DMS153 (cell line): ENCODE measurements at regions not wholly inside any gene's neighbourhood (a gene's known extent, or its start where the extent isn't known, plus 50 kb on each side); places are given as distances from the start of the nearest gene placed in this dataset.
"Not testable (repeated sequence)": the region's sequence is repeated elsewhere in the genome, so short reads cannot be mapped to it uniquely, and the experiment has no call there.

ENCODE experiments used
- DNase-seq: peaks from one replicate; lab custom pipeline; 2025; lab: John Stamatoyannopoulos, UW

DNA sequence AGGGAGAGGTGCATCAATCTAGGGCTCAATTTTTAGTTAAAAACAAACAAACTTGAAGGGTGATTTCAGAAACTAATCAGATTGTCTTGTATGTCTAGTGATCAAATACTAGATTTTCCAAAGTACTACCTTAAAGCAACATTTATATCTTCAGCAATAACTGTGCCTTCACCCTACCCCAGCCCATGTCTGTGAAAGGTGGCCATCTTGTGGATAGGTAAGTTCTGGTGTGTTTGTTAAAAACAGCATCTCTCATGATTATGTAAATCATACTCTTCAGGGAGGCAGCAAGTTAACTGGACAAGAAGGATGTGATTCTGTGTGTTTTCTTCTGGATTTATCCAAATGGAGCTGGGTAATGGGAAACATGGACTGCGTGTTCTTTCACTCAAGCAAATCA, 81.4 kb upstream of the ACSL1 start:
- DNase-seq: no peak

DNA sequence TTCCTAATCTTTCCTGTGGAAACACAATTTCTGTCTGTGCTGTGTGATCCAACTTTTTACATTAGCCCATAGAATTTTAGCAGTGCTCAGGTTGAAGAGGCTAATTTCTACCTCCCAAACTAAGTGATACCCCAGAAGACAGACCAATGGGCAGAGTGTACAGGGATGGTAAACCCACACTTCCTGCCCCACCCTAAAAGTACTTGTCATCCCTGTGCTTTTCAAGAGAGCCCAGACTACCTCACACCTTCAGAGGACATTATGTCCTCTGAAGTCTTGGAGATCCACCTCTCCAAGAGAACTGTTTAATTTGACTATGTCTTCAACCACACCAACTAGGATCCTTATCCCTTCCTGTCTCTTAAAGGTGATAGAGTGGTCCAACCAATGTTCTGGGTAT, 82.0 kb upstream of the ACSL1 start:
- DNase-seq: no peak

DNA sequence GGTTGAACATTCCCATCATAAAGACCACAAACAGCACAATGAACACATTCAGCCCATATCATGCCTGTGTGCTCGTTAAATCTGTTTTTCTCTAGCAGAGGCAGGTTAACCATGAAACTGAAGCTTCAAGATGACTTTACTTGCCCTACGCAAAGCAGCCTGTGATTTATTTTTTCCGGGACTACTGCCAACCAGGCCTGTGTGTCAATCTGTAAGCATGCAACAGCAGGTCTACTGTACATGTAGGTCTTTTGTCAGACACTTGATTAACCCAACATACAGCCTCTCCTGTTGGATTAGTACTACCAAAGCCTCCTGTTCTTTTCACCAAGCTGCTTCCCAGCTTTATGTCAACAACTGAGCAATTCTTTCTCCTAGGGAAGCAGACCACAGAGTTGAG, 85.5 kb upstream of the ACSL1 start:
- peak; percentile 98 for DNase-seq

DNA sequence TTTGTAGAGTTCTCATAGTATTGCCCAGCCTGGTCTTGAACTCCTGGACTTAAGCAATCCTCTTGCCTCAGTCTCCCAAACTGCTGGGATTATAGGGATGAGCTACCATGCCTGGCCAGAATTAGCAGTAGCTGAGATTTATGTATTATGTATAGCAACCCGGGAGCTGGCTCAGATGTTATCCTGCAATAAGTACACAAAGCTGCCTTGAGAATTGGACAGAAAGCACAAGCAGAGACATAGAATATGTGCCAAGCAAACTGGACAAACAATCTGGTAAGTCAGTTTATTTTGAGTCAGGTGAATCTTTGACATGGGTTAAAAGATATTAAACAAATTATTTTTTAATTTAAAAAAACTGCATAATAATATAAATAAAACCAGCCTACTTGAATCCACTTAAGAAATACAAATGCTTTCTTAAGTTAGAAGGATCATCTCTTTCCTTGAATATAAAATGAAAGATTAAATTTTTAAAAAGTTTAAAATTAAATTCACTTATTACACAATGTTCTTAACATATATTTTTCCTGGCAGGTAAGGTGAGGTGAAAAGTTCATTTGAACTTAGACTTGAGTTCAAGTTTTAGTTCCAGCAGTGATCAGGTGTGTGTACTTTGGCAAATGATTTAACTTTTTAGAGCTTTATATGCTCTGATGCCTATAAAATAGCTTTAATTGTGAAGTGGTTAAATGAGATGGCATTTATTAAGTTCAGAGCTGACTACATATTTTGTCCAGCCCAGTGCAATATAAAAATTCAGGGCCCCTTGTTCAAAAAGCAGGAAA, 87.8 kb upstream of the ACSL1 start:
- DNase-seq: no peak

DNA sequence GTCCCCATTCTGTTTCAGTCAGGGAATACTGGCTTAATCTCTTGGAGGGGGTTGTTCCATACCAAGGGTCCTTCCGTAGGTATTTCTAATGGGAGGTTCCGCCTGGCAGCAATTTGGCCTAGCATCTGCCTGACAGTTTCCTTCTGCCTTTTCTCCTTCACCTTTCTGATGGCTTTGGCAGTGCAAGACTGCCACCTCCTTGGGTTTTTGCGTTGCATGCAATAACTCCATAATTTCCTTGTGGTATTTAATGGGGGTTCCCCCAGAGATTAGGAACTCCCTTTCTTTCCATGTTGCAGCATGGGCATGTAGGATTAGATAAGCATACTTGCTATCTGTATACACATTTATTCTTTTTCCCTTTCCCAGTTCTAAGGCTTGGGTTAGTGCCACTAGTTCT, 93.0 kb upstream of the ACSL1 start:
- DNase-seq: not testable (repeated sequence)

DNA sequence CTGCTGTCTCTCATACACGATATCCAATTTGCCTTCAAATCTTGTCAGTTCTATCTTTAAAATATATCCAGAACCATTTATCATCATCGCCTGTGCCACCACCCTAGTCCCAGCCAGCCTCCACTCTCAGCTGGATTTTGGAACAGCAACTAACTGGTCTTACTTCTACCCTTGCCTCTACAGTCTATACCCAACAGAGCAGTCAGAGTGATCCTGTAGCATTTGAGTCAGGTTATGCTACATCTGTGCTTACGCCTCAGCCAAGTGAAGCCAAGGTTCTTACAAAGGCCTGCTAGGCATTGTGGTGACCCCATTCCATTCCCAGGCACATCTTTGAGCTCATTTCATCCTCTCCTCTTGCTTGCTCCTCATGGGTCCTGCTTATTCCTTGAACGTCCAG, 95.7 kb upstream of the ACSL1 start:
- no peak for DNase-seq

DNA sequence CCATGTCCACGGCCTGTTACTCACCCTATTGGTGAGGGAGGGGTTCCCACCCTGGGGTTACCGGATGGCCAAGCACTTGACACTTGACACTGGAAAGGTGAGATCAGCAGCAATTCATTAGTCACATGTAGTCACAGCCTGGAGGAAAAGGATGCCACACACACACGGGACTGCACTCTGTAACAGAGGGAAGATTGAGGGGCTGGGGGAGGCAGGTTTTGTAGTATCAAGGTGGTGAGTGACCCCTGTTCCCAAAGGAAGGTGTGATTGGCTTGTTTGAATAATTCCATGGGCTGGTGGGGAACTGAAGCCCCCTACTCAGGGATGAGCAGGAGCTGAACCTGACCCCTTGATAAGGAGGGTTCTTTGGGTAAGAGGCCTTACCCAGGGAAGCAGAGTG, 96.0 kb upstream of the HELT start:
- DNase-seq: no peak

DNA sequence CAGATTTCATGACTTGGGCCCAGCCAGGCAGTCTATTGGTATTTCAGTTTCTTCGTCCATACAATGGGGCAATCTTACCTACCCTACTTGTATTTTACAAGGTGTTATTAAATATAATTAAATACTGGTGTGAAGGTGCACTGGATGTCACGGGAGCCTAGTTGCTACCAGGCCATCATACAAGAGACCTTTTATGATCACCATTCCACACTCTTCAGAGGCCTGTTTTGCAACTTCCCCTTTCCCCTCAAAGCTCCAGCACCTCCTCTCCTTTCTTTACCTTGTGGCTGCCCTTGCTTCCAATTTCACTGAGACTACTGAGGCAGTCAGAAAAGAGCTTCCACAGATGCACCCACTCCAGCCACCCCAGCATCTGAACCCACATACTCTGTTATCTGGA, 93.8 kb upstream of the HELT start:
- DNase-seq: no peak

DNA sequence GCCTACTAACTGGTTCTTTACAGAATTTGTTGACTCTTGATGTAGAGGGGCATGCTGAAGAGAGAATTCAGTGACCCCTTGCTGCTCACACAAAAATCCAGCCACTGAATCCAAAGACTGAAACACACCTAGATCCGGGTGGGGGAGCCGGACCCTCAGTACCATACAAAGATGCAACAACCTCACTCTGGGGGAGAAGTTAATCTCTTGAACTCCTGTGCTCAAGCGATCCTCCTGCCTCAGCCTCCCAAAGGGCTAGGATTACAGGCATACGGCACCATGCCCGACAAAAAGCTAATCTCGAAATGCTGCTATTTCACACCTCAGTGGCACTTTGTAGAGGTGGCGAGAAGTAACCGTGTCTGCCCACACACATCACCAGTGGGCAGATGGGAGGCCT, 88.8 kb upstream of the HELT start:
- no peak for DNase-seq

DNA sequence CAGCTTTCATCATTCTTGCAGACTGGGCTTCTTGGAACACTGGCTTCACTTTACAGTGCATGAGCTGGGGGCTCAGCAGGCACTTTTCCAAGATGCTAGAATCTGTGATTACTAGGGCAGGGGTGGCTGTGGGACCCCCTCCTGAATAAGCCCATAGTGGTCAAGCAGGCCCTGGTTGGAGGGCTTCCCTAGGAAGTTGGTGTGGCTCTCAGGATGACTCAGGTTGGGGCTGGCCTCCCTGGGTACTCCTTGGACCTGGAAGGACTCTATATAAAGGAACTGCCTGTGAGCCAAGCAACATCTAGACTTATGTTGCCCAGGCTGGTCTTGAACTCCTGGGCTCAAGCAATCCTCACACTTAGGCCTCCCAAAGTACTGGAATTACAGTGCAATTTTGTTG, 88.3 kb upstream of the HELT start:
- DNase-seq: no peak

DNA sequence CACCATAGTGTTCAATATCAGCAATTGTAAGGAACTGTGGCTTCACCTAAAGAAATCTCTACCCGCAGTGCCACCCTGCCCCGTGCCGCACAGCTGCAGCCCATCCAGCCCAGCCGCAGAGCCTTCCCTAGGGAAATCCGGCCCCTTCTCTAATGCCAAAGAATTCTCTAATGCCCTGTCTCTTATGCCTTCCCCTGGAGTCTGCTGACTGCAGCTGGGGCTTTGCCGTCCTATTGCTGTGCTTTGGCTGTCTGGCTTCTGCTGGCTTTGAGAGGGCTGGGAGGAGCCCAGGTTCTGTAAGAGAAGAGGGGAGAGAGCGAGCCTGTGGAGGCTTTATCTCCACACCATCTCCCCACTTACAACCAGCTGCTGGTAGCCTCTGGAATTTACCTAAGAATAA, 85.9 kb upstream of the HELT start:
- DNase-seq: no peak

DNA sequence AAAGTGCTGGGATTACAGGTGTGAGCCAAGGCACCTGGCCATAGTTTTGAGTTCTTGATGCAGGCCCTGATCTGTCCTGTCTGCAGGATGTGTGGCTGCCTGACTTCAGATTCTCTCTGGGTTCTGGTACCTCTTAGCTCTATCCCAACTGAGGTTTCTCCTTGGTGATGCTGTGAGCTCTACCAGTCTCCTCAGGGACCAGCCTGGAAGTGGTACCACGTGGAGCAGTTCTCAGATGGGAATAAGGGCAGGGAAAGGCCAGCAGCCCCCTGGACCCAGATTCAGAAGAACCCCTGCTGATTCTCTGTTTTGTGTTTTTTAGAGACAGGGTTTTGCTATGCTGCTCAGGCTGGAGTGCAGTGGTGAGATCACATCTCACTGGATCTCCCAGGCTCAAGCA, 85.0 kb upstream of the HELT start:
- no peak for DNase-seq

DNA sequence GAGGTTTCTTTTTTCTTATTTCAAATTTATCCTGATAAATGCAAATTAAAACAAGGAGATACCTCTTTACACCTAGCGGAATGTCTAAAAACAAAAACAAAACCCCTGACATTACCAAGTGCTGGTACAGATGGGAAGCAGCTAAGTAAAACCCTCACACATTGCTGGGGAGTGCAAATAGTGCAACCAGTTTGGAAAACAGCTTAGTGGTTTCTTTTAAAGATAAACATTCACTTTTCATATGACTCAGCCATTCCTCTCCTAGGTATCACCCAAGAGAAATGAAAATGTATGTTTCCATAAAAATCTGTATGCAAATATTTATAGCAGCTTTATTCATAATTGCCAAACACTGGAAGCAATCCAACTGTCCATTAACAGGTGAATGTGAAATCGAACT, 84.1 kb upstream of the HELT start:
- DNase-seq: no peak

DNA sequence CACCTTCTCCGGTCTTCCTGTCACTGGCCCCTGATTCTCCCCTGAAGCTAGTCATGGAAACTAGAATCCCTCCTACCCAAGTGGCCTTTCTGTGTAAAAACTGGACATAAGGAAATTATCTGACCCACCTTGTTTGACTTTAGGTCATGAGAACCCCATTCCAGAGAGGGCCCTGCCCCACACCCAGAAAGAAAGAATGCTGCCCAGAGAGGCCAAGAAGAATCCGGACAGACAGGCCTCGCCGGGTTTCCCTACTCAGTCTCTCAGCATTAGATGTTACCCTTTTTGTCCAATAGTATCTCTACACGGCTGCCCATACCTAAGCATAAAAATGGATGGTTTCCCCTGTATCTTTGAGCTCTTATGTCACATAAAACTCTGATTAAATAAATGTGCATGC, 83.3 kb upstream of the HELT start:
- no peak for DNase-seq

DNA sequence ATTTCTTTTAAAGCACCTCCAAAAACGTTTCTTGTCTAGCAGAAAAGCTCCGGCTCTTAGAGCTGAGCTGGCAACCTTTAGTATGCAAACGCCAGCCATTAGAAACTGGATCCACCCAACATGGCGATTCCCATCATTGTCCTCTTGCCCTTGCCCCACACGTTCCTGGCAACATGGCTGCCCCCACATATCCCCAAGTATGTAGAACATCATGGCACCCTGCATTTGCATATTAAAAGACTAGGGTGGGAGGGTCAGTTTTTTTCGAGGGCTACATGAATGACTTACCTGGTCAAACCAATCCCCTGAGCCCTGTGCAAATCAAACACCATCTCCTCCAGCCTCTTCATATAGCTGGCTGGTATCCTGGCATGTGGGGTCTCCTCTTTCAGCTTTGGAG, 82.2 kb upstream of the HELT start:
- DNase-seq: no peak

DNA sequence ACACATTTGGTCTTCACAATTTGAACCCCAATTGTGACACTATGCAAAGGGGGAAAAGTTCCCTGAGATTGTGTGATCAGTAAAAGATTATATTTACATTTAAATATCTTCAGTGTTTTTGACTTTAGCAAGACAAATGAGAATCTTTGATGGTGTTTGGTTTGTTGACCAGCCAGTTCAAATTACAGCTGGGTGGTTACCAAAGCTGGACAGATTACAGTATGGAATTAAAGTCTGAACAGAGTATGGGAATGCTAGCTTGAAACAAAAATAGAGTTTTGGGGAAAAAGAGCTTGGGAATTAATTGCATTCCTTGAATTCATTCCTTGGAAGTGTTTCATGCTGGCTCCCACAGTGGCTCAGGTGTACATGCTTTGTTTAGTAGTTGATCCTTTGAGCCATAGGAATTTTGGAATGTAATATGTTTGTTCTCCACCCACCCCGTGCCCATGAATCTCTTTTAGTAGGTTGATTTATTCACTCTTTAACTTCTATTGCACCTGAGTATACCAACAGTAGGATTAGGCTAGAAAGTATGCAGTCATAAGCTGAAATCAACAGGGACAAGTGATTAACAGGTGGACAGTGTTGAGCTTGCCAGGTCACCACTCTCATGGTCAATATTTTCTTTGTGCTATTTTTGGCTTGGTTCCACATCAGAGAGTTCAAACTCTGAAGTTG, 81.1 kb upstream of the HELT start:
- no peak for DNase-seq

DNA sequence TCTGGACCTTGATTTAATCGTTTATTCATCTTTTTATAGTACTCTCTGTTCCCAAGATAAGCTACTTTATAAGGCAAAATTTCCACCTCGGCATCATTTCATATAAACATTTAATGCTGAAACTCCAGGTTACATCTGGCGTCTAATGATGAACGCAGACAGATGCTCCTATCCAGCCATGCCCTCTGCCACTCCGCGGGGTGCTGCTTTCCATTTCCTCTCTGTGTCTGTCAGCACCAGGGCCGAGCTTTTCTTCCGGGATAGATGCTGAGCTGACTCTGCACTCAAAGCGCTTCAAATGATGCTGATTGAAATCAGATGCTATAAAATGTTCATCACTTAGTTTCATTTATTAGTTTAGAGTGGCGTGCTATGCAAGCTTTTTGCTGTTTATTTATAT, 80.5 kb upstream of the HELT start:
- peak; percentile 17 for DNase-seq

DNA sequence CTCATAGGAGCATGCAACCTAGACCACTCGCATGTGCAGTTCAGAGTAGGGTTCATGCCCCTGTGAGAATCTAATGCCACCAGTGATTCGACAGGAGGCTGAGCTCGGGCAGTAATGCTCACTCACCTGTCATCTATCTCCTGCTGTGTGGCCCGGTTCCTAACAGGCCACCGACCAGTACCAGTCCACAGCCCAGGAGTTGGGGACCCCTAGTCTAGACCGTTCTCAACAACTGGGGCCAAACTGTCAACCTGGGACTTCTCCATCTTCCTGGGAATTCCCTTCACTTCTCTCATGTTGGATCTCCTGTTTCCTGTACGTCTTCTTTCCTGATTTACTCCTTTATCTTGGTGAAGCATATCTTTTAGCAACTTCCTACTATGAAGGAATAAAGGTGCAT, 79.4 kb upstream of the HELT start:
- no peak for DNase-seq

DNA sequence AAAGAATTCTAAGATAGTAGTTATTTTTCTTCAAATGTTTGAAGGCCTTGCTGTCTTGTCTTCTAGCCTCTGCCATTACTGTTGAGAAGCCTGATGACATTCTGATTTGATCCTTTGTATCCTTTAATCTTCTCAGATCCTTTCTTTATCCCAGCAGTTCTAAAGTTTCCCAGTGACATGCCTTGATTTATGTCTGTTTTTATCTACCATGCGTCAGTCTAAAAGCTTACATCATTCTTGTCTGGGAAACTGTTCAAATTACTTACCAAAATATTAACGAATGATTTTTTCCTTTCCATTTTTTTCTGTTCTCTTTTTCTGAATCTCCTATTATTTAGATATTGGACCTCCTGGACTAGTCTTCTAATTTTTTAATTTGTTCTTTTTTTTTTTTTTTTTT, 78.3 kb upstream of the HELT start:
- no peak for DNase-seq

DNA sequence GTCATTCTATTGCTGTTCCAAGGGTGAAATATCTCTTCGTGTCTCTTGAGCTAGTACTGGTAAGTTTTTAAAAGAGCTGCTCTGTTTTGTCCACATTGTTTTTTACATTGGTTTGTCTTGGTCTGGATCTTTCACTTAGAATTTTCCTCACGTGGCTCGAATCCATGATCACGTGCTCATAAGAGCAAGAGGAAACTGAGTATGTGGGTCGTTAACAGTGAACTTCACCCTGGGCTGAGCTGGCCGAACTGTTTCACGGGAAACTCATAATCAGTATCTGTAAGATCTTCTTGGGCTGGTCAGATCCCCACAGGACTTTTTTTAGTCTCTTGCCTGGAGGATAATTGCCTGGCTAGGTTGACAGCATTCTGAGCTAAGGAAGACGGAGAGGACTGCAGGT, 77.8 kb upstream of the HELT start:
- no peak for DNase-seq

DNA sequence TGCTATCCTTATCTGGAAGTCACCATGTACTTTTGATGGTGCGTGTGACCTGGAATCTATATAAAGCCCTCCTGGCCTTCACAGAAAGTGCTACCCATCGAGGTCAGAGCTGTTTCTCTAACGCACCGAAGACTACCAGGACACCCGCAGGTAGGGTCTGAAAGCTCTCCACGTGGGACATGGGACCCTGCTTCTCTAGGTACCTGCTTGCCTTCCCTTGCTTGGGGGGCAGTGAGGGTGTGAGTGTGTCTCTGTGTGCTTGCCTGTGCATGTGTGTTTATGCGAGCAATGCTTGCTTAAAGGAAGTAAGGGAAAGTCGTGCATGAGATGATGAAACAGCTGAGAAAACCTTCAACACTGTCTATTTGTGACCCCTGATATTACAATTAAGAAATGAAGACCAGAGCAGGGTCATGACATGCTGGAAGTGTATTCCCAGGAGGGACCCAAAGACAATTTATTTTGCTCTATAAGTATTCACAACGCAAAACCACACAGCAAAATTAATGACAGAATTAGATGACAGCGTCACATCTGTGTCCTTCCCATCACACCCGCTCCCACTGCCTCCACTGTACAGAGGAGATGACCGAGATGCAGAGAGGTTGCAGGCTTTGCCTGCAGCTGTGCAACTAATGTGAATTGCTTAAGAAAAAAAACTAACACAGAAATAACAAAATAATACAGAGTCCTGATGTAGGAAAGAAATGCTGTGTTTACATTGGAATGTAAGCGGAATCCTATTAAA, 76.4 kb upstream of the HELT start:
- no peak for DNase-seq

DNA sequence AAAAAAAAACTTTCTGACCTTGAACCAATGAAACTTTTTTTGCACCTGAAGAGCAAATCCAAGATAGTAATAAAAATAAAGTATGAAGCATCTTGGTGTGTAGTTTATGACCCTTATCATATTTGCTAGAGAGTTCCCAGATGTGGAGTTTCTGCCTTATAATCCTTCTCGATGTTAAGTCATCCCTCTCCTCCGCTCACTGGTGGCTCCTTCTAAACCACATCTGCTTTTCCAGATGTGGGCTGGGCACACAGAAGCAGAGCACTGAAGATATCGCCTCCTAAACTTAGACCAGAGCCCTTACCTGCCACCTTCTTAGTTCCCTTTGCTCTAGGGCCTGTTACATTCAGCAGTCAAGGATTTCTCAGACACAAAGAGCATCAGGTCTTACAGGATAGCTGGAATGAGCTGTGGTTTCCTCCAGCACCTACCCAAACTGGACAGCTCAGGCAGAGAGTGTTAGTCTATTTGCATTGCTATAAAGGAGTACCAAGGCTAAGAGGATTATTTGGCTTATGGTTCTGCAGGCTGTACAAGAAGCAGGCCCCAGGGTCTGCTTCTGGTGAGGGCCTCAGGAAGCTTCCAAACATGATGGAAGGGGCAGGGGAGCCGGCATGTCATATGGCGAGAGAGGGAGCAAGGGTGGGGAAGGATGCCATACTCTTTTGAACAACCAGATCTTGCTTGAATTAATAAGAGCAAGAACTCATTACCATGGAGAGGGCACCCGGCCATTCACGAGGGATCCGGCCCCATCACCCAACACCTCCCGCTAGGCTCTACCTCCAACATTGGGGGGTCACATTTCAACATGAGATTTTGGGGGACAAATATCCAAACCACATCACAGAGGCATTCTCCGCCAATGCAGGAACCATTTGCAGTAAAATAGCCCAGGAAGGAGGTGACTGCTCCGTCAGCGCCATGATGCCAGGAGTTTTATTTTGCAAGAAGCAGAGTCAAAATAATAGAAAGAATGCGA, 75.6 kb upstream of the HELT start:
- DNase-seq: no peak
